ENCODE measurements at regions not wholly inside any gene's neighbourhood (a gene's known extent, or its start where the extent isn't known, plus 50 kb on each side); places are given as distances from the start of the nearest gene placed in this dataset.

GRCh38 chr12:128019996-128020544 is 246.9 kb upstream of the TMEM132C start:
- H3K9me3 ChIP-seq (ENCODE audit: low read length), result no peaks in the 10 kb centered on the region
- TF ChIP-seq CTCF (IDR thresholded peaks at IDR 0.05; ENCODE audit: low read length) (no peak), EZH2 (IDR thresholded peaks at IDR 0.05; ENCODE audit: borderline replicate concordance, low read length) (no peak)
- no peaks in the 10 kb centered on the region for H3F3A ChIP-seq (ENCODE audit: insufficient read depth, low read length)
- H3K27me3 ChIP-seq (ENCODE audit: insufficient read depth, low read length), result no peaks in the 10 kb centered on the region
- H3K4me2 ChIP-seq (ENCODE audit: low read length), result no peak overlapping the region
- no peak overlapping the region for H3K4me3 ChIP-seq (ENCODE audit: low read depth, low read length, poor library complexity, severe bottlenecking)
- no peaks in the 10 kb centered on the region for H3K9me2 ChIP-seq (ENCODE audit: low read depth, low read length)
- H3K36me3 ChIP-seq (ENCODE audit: insufficient read depth, low read length), result no peaks in the 10 kb centered on the region
- H3K27ac ChIP-seq (ENCODE audit: low read depth, low read length, poor library complexity, severe bottlenecking), result no peak overlapping the region
- no peaks in the 10 kb centered on the region for H4K20me1 ChIP-seq (ENCODE audit: insufficient read depth, low read length)
- H3K4me1 ChIP-seq (ENCODE audit: insufficient read depth, low read length, severe bottlenecking), result no peaks in the 10 kb centered on the region
- no peak overlapping the region for H2AFZ ChIP-seq (ENCODE audit: low read length)
- no peaks in the 10 kb centered on the region for H3K79me2 ChIP-seq (ENCODE audit: insufficient read depth, low read length)
- H3K9ac ChIP-seq (ENCODE audit: low read length), result no peak overlapping the region

DNA sequence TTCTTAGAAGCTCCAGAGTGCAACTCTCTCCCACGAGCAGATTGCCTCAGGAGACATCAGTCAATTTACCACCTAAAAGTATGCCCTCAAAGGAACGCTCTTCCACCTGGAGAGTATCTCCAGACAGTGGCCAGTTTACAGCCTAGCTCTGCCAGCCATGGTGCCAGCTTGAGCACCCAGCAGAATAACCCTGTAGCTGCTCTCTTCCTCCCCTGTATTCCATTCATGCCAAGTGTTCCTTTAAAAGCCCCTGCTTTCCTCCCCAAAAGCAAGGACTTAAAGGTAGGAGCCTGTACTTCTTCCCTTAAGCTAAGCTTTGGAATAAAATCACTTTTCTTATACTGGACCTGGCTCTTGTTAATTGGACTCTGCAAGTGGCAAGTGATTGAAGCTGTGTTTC is 245.4 kb upstream of the TMEM132C start:
- H2AFZ ChIP-seq (ENCODE audit: low read length), result no peak overlapping the region
- H3K79me2 ChIP-seq (ENCODE audit: insufficient read depth, low read length), result no peaks in the 10 kb centered on the region
- H3F3A ChIP-seq (ENCODE audit: insufficient read depth, low read length), result no peaks in the 10 kb centered on the region
- H3K27ac ChIP-seq (ENCODE audit: low read depth, low read length, poor library complexity, severe bottlenecking), result no peak overlapping the region
- no peaks in the 10 kb centered on the region for H3K9me2 ChIP-seq (ENCODE audit: low read depth, low read length)
- TF ChIP-seq EZH2 (IDR thresholded peaks at IDR 0.05; ENCODE audit: borderline replicate concordance, low read length) (no peak), CTCF (IDR thresholded peaks at IDR 0.05; ENCODE audit: low read length) (no peak)
- no peak overlapping the region for H3K4me3 ChIP-seq (ENCODE audit: low read depth, low read length, poor library complexity, severe bottlenecking)
- no peaks in the 10 kb centered on the region for H4K20me1 ChIP-seq (ENCODE audit: insufficient read depth, low read length)
- H3K9me3 ChIP-seq (ENCODE audit: low read length), result no peaks in the 10 kb centered on the region
- H3K36me3 ChIP-seq (ENCODE audit: insufficient read depth, low read length), result no peaks in the 10 kb centered on the region
- no peak overlapping the region for H3K9ac ChIP-seq (ENCODE audit: low read length)
- no peaks in the 10 kb centered on the region for H3K4me1 ChIP-seq (ENCODE audit: insufficient read depth, low read length, severe bottlenecking)
- no peak overlapping the region for H3K4me2 ChIP-seq (ENCODE audit: low read length)
- no peaks in the 10 kb centered on the region for H3K27me3 ChIP-seq (ENCODE audit: insufficient read depth, low read length)

GRCh38 chr12:128025589-128026245 is 241.3 kb upstream of the TMEM132C start:
- no peak overlapping the region for H3K9ac ChIP-seq (ENCODE audit: low read length)
- H3K27ac ChIP-seq (ENCODE audit: low read depth, low read length, poor library complexity, severe bottlenecking), result no peak overlapping the region
- H3K9me3 ChIP-seq (ENCODE audit: low read length), result no peaks in the 10 kb centered on the region
- no peak overlapping the region for H3K4me2 ChIP-seq (ENCODE audit: low read length)
- no peaks in the 10 kb centered on the region for H3K79me2 ChIP-seq (ENCODE audit: insufficient read depth, low read length)
- H3K9me2 ChIP-seq (ENCODE audit: low read depth, low read length), result no peaks in the 10 kb centered on the region
- no peaks in the 10 kb centered on the region for H3K36me3 ChIP-seq (ENCODE audit: insufficient read depth, low read length)
- TF ChIP-seq CTCF (IDR thresholded peaks at IDR 0.05; ENCODE audit: low read length) (no peak), EZH2 (IDR thresholded peaks at IDR 0.05; ENCODE audit: borderline replicate concordance, low read length) (no peak)
- H3K4me1 ChIP-seq (ENCODE audit: insufficient read depth, low read length, severe bottlenecking), result no peaks in the 10 kb centered on the region
- no peaks in the 10 kb centered on the region for H3K27me3 ChIP-seq (ENCODE audit: insufficient read depth, low read length)
- H3F3A ChIP-seq (ENCODE audit: insufficient read depth, low read length), result no peaks in the 10 kb centered on the region
- no peak overlapping the region for H3K4me3 ChIP-seq (ENCODE audit: low read depth, low read length, poor library complexity, severe bottlenecking)
- H4K20me1 ChIP-seq (ENCODE audit: insufficient read depth, low read length), result no peaks in the 10 kb centered on the region
- H2AFZ ChIP-seq (ENCODE audit: low read length), result no peak overlapping the region
